ENCODE measurements at regions not wholly inside any gene's neighbourhood (a gene's known extent, or its start where the extent isn't known, plus 50 kb on each side); places are given as distances from the start of the nearest gene placed in this dataset.

GRCh38 chr18:42137693-42138375, 182.8 kb downstream of the PIK3C3 start:
- no peak for DNase-seq (ENCODE audit: low read depth in 2 of 2)

DNA sequence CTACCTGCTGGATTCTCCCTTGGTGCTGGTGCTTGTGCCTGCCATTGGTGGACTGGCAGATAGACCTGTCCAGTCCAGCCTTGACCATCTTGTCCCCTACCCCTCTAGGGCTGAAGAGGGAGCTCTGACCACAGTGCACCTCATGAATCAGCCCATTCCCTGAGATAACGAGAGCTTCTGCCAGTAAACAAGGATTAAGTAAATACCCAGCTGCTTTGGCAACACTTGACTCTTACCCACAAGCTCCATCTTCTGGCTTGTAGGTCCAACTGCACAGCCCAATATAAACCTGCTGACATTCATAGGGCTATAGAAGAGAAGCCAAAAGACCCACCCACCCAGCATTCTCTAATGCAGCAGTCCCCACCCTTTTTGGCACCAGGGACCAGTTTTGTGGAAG, 186.4 kb downstream of the PIK3C3 start:
- DNase-seq (ENCODE audit: low read depth in 2 of 2), result no peak

DNA sequence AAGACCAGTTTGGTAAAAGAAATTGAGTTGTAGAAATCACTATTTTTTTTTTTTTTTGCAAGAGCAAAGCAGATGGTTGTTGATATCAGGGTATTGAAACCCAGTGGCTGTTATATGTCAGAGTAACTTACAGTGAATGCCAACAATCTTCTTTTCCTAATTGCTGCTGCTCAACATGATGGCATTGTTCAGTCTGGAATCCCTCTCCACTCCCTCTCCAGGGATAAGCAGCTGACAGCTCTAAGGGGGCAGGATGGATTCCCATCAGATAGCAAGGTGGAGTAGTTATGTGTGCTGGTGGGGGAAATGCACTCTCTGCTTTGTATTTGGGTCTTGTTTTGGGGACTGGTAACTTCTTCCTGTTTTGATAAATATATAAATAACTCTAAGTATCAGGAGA, 200.0 kb downstream of the PIK3C3 start:
- no peak for DNase-seq (ENCODE audit: low read depth in 2 of 2)

GRCh38 chr18:42156281-42156680, 201.2 kb downstream of the PIK3C3 start:
- no peak for DNase-seq (ENCODE audit: low read depth in 2 of 2)

- DNase-seq (ENCODE audit: low read depth in 2 of 2), result no peak
These were observed 202.4 kb downstream of the PIK3C3 start for GRCh38 chr18:42157420-42157819.

DNA sequence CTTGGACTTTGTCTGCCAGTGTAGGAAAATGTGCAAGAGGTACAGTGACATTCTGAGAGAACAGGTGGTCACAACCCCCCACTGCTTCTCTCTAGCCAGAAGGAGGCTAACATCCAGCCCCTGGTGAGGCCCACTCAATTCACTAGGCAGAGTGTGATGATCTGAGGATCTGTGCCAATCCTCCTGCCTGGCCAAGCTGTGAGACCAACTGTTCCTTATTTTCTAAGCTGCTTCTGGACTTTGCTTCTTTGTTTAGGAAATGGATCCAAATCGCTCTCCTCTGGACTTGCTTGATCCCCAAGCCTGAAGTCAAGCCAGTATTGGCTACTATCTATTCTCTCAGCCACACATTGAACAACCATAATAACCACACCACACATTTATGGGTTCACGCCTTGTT, 202.8 kb downstream of the PIK3C3 start:
- DNase-seq (ENCODE audit: low read depth in 2 of 2), result no peak

DNA sequence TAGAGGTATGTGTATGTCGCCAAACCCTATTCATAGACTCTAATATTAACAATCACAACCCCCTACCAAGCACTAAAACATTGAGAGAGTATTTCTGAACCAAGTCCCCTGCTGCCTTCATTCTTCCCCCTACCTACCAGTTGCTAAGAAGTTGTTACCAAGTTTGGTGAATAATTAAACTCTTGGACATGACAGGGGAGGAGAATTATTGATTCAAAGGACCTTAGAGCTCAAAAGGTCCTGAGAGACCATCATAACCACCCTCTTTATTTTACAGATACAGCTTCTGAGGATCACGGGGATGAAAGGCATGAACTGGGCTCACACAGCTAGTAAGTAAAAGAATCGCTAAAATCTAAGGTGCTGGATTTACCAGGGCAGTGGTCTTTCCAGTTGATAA, 204.1 kb downstream of the PIK3C3 start:
- no peak for DNase-seq (ENCODE audit: low read depth in 2 of 2)

- DNase-seq (ENCODE audit: low read depth in 2 of 2), result no peak
These were observed 208.3 kb downstream of the PIK3C3 start for GRCh38 chr18:42163321-42163720.

DNA sequence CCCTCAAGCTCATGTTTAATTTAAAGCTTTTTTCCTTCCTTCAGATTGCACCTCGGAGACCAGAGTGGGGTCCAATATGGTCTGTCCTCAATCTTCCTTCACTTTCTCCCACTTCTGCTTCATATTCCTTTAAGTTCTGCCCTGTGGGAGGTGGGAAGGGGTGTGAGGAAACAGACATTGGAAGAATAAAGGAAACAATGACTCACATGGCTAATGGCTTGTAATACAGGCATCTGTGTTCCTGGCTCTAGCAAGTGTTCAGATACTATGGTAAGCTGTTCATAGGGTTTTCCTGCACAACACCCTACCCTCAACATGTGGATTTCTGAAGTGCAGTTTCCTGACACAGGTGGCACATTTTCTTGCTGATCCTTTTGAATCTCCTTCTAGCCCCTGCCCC, 209.5 kb downstream of the PIK3C3 start:
- no peak for DNase-seq (ENCODE audit: low read depth in 2 of 2)

DNA sequence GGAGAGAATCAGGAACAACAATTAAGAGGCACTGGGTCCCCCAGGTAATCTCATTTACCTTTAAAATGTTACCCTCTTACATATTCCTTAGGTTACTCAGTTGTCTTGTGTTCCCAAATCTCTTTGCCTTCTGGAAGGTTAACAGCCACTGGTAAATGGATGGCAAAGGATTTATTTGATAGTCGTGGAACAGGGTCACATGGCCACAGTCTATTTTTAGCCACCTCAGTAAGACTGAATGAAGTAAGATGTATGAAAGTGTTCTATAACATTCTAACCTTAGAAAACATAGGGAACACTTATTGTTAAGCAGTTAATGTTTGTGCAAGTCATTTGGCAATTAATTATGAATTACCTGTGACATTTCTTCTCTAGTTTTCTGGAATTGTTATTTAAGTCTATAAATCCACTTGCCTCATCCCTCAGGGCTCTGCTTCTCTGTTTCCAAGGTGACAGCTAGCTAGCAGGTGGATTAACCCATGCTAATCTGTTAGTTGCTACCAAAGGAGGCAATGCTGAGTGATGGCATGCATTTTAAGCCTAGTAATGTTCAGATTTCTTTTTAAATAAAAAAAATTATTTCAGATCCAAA, 211.0 kb downstream of the PIK3C3 start:
- DNase-seq (ENCODE audit: low read depth in 2 of 2), result no peak

- no peak for DNase-seq (ENCODE audit: low read depth in 2 of 2)
These were observed 213.5 kb downstream of the PIK3C3 start for GRCh38 chr18:42168487-42168886.

DNA sequence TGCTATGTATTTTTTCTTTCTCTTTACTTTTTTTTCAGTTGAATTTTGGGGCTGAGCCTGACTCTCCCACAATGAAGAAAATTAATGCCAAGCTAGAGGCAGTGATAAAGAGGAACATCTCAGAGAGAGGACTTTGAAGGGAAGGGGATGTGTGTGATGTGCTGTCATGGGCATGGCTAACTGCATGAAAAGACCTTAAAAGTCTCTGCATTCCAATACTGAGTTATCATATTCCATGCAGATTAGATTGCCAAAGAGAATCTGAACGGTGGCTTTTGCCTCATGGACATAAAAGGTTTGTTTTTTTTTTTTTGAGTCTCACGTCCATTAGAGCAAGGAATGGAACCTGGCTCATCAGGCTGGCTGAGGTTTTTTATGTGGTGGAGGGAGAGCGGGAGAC, 213.9 kb downstream of the PIK3C3 start:
- no peak for DNase-seq (ENCODE audit: low read depth in 2 of 2)

DNA sequence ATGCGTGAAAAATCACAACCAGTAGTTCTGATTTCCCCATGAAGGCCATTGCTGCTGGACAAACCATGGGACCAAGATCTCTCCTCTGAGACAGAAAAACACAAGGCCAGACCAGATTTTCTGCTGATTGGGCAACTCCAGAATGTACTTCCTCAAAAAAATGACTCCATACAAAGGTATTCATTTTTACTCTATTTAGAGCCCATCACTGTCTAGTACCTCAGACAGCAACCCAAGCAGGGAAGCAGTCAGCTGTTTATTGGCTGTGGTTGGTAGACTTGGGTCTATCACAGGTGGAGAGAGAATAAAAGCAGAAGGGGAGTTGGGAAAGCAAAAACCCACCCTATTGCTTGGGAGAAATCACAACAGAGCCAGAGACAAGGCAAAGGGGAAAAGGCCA, 219.9 kb downstream of the PIK3C3 start:
- no peak for DNase-seq (ENCODE audit: low read depth in 2 of 2)

- no peak for DNase-seq (ENCODE audit: low read depth in 2 of 2)
These were observed 221.6 kb downstream of the PIK3C3 start for GRCh38 chr18:42176599-42176998.

- DNase-seq (ENCODE audit: low read depth in 2 of 2), result no peak
These were observed 222.4 kb downstream of the PIK3C3 start for GRCh38 chr18:42177390-42177789.

- no peak for DNase-seq (ENCODE audit: low read depth in 2 of 2)
These were observed 223.5 kb downstream of the PIK3C3 start for GRCh38 chr18:42178376-42179080.

- DNase-seq (ENCODE audit: low read depth in 2 of 2), result no peak
These were observed 224.6 kb downstream of the PIK3C3 start for GRCh38 chr18:42179542-42180121.

- no peak for DNase-seq (ENCODE audit: low read depth in 2 of 2)
These were observed 226.4 kb downstream of the PIK3C3 start for GRCh38 chr18:42181474-42181873.

DNA sequence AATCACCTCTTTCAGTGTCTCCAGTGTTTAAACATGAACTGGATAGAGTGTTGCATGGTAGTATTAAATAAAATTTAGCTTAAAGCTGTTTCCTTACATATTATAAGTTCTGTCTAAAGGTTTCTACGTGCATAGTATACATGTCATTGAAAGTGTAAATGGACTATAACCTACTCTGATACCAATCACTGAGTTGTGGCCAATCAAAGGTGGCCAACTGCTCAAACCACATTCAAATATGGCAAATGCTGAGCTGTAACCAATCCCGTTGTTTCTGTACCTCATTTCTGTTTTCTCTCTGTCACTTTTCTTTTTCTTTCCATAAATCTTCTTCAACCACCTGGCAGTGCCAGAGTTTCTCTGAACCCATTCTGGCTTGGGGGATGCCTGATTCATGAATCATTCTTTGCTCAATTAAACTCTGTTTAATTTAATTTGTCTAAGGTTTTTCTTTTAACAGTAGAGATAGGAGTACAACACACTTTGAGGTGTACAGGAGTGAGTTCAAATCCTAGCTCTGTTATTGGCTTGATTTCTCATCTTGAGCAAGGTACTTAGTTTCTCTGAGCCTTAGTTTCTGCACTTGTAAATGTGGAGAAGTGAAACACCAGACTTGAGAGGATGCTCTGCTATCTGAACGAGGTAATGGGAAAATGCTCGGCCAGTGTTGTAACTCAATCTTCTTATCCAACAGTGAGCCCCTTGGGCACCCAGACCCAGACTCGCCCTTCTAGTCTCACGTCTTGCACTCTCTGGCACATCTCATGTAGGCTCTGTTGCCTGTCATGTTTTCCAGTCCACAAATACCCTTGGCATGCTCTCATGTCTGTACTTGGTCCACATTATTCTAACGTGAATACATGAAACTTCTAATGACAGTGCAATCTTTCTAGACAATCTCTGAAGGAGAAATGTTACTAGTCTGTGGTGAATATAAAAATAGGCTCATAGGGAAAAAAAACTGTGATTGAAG, 228.0 kb downstream of the PIK3C3 start:
- no peak for DNase-seq (ENCODE audit: low read depth in 2 of 2)

DNA sequence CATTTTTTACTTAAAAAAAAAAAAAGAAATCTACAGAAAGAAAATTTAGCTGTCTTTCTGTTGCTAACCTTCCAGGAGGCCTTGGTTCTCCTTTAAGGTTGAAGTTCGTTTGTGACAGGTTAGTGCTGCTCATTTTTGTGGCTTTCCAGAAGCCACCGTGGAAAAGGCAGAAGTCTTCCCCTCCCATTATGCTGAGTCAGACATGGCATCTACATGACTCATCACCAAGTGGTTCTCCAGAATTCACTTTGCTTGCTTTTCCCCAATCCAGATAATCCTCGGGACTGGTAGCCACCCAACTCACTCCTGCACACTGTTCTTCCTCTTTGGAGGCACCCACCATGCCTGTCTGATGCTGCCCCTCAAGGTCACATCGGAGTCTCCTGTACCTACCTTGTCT, 228.7 kb downstream of the PIK3C3 start:
- no peak for DNase-seq (ENCODE audit: low read depth in 2 of 2)

- DNase-seq (ENCODE audit: low read depth in 2 of 2), result no peak
These were observed 229.8 kb downstream of the PIK3C3 start for GRCh38 chr18:42184685-42185477.
